ENCODE measurements at regions not wholly inside any gene's neighbourhood (a gene's known extent, or its start where the extent isn't known, plus 50 kb on each side); places are given as distances from the start of the nearest gene placed in this dataset.

GRCh38 chr7:120021085-120021484, 251.9 kb upstream of the KCND2 start:
- H3K9ac ChIP-seq (ENCODE audit: low read depth, low read length) = peak overlapping the region; percentile 15
- H3K9me3 ChIP-seq (replicated peaks; ENCODE audit: low read length) = no peaks in the 10 kb centered on the region
- H3K27me3 ChIP-seq (ENCODE audit: control insufficient read depth, insufficient read depth, low read length) = no peaks in the 10 kb centered on the region
- H3K36me3 ChIP-seq (ENCODE audit: insufficient read depth, low read length) = no peaks in the 10 kb centered on the region
- H3K4me3 ChIP-seq (ENCODE audit: low read length) = no peak overlapping the region
- H3K4me2 ChIP-seq (ENCODE audit: low read length) = peak overlapping the region; percentile 32
- H3K4me1 ChIP-seq (ENCODE audit: control insufficient read depth, insufficient read depth, low read length) = peaks cover 12% of the 10 kb centered on the region

GRCh38 chr7:120023494-120024167, 249.3 kb upstream of the KCND2 start:
- H3K36me3 ChIP-seq (ENCODE audit: insufficient read depth, low read length) = no peaks in the 10 kb centered on the region
- H3K27me3 ChIP-seq (ENCODE audit: control insufficient read depth, insufficient read depth, low read length) = no peaks in the 10 kb centered on the region
- no peak overlapping the region for H3K4me3 ChIP-seq (ENCODE audit: low read length)
- H3K4me1 ChIP-seq (ENCODE audit: control insufficient read depth, insufficient read depth, low read length) = peaks cover 18% of the 10 kb centered on the region
- H3K9ac ChIP-seq (ENCODE audit: low read depth, low read length) = no peak overlapping the region
- H3K9me3 ChIP-seq (replicated peaks; ENCODE audit: low read length) = no peaks in the 10 kb centered on the region
- H3K4me2 ChIP-seq (ENCODE audit: low read length) = no peak overlapping the region

DNA sequence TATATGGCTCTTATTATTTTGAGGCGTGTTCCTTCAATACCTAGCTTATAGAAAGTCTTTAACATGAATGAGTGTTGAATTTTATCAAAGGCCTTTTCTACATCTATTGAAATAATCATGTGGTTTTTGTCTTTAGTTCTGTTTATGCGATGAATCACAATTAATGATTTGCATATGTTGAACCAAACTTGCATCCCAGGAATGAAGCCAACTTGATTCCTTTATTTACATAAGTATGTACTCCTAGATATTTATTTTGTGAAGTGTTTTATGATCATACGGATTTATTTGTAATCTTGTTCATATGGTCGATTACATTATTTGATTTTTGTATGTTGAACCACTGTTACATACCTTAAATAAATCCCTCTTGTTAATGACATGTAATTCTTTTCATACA, 244.3 kb upstream of the KCND2 start:
- H3K9me3 ChIP-seq (replicated peaks; ENCODE audit: low read length) = no peaks in the 10 kb centered on the region
- peaks cover 9% of the 10 kb centered on the region for H3K4me1 ChIP-seq (ENCODE audit: control insufficient read depth, insufficient read depth, low read length)
- H3K4me2 ChIP-seq (ENCODE audit: low read length) = no peak overlapping the region
- H3K27me3 ChIP-seq (ENCODE audit: control insufficient read depth, insufficient read depth, low read length) = no peaks in the 10 kb centered on the region
- H3K36me3 ChIP-seq (ENCODE audit: insufficient read depth, low read length) = no peaks in the 10 kb centered on the region
- no peak overlapping the region for H3K9ac ChIP-seq (ENCODE audit: low read depth, low read length)
- no peak overlapping the region for H3K4me3 ChIP-seq (ENCODE audit: low read length)

GRCh38 chr7:120030876-120031275, 242.1 kb upstream of the KCND2 start:
- Histone ChIP-seq H3K9ac (ENCODE audit: low read depth, low read length) (no peak overlapping the region), H3K4me2 (ENCODE audit: low read length) (no peak overlapping the region), H3K4me1 (ENCODE audit: control insufficient read depth, insufficient read depth, low read length) (peaks cover 9% of the 10 kb centered on the region), H3K36me3 (ENCODE audit: insufficient read depth, low read length) (no peaks in the 10 kb centered on the region), H3K4me3 (ENCODE audit: low read length) (no peak overlapping the region), H3K27me3 (ENCODE audit: control insufficient read depth, insufficient read depth, low read length) (no peaks in the 10 kb centered on the region), H3K9me3 (replicated peaks; ENCODE audit: low read length) (no peaks in the 10 kb centered on the region)

GRCh38 chr7:120033114-120033513, 239.9 kb upstream of the KCND2 start:
- peak overlapping the region; percentile 28 for H3K4me3 ChIP-seq (ENCODE audit: low read length)
- no peaks in the 10 kb centered on the region for H3K9me3 ChIP-seq (replicated peaks; ENCODE audit: low read length)
- no peaks in the 10 kb centered on the region for H3K36me3 ChIP-seq (ENCODE audit: insufficient read depth, low read length)
- H3K27me3 ChIP-seq (ENCODE audit: control insufficient read depth, insufficient read depth, low read length) = no peaks in the 10 kb centered on the region
- peak overlapping the region; percentile 48 for H3K4me2 ChIP-seq (ENCODE audit: low read length)
- H3K9ac ChIP-seq (ENCODE audit: low read depth, low read length) = no peak overlapping the region
- H3K4me1 ChIP-seq (ENCODE audit: control insufficient read depth, insufficient read depth, low read length) = peaks cover 8% of the 10 kb centered on the region

- Histone ChIP-seq H3K4me2 (ENCODE audit: low read length) (no peak overlapping the region), H3K27me3 (ENCODE audit: control insufficient read depth, insufficient read depth, low read length) (no peaks in the 10 kb centered on the region), H3K9ac (ENCODE audit: low read depth, low read length) (no peak overlapping the region), H3K4me3 (ENCODE audit: low read length) (no peak overlapping the region), H3K4me1 (ENCODE audit: control insufficient read depth, insufficient read depth, low read length) (no peaks in the 10 kb centered on the region), H3K36me3 (ENCODE audit: insufficient read depth, low read length) (no peaks in the 10 kb centered on the region), H3K9me3 (replicated peaks; ENCODE audit: low read length) (no peaks in the 10 kb centered on the region)
Observed at GRCh38 chr7:120039138-120039537, 233.8 kb upstream of the KCND2 start.

DNA sequence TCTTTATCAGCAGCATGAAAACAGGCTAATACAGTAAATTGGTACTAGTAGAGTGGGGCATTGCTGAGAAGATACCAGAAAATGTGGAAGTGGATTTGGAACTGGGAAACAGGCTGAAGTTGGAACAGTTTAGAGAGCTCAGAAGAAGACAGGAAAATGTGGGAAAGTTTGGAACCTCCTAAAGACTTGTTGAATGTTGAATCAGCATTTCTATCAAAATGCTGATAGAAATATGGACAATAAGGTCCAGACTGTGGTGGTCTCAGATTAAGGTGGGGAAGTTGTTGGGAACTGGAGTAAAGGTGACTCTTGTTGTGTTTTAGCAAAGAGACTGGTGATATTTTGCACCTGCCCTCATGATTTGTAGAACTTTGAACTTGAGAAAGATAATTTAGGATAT, 231.2 kb upstream of the KCND2 start:
- no peaks in the 10 kb centered on the region for H3K9me3 ChIP-seq (replicated peaks; ENCODE audit: low read length)
- H3K4me2 ChIP-seq (ENCODE audit: low read length) = no peak overlapping the region
- H3K27me3 ChIP-seq (ENCODE audit: control insufficient read depth, insufficient read depth, low read length) = no peaks in the 10 kb centered on the region
- H3K9ac ChIP-seq (ENCODE audit: low read depth, low read length) = no peak overlapping the region
- no peak overlapping the region for H3K4me3 ChIP-seq (ENCODE audit: low read length)
- no peaks in the 10 kb centered on the region for H3K36me3 ChIP-seq (ENCODE audit: insufficient read depth, low read length)
- H3K4me1 ChIP-seq (ENCODE audit: control insufficient read depth, insufficient read depth, low read length) = no peaks in the 10 kb centered on the region

GRCh38 chr7:120043250-120043649, 229.7 kb upstream of the KCND2 start:
- Histone ChIP-seq H3K4me2 (ENCODE audit: low read length) (no peak overlapping the region), H3K27me3 (ENCODE audit: control insufficient read depth, insufficient read depth, low read length) (no peaks in the 10 kb centered on the region), H3K4me3 (ENCODE audit: low read length) (no peak overlapping the region), H3K9ac (ENCODE audit: low read depth, low read length) (no peak overlapping the region), H3K9me3 (replicated peaks; ENCODE audit: low read length) (no peaks in the 10 kb centered on the region), H3K36me3 (ENCODE audit: insufficient read depth, low read length) (no peaks in the 10 kb centered on the region), H3K4me1 (ENCODE audit: control insufficient read depth, insufficient read depth, low read length) (no peaks in the 10 kb centered on the region)

DNA sequence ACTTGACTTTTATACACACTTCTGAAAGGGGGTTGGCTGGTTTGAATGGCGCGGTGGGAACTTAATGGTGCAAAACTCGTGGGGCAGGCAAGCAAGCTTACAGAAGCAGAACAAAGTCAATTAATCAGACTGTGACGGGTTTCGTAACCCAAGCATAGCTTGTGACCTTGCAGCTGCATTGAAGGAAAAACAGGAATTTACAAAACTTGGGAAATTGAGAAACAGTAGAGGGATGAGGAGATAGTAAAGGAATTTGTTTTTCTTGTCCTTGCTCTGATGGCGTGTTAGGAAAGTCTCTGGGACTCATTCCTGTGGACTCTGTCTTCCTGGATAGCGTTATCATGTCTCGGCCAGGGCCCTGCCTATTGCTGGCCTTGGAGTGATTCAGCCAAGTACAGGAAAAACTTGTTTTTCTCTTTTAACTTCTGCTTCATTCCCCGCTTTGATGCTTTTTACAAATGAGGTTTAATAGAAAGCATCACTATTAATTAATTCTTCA, 220.0 kb upstream of the KCND2 start:
- Histone ChIP-seq H3K4me3 (ENCODE audit: low read length) (no peak overlapping the region), H3K4me1 (ENCODE audit: control insufficient read depth, insufficient read depth, low read length) (peaks cover 50% of the 10 kb centered on the region), H3K36me3 (ENCODE audit: insufficient read depth, low read length) (no peaks in the 10 kb centered on the region), H3K27me3 (ENCODE audit: control insufficient read depth, insufficient read depth, low read length) (no peaks in the 10 kb centered on the region), H3K9me3 (replicated peaks; ENCODE audit: low read length) (no peaks in the 10 kb centered on the region), H3K4me2 (ENCODE audit: low read length) (peak overlapping the region; percentile 46), H3K9ac (ENCODE audit: low read depth, low read length) (peak overlapping the region; percentile 77)

GRCh38 chr7:120053390-120053961, 219.5 kb upstream of the KCND2 start:
- H3K9me3 ChIP-seq (replicated peaks; ENCODE audit: low read length) = no peaks in the 10 kb centered on the region

GRCh38 chr7:120054376-120055100, 218.4 kb upstream of the KCND2 start:
- peak overlapping the region; percentile 77 for H3K9ac ChIP-seq (ENCODE audit: low read depth, low read length)
- peak overlapping the region; percentile 33 for H3K4me3 ChIP-seq (ENCODE audit: low read length)
- H3K9me3 ChIP-seq (replicated peaks; ENCODE audit: low read length) = no peaks in the 10 kb centered on the region
- no peaks in the 10 kb centered on the region for H3K36me3 ChIP-seq (ENCODE audit: insufficient read depth, low read length)
- H3K4me2 ChIP-seq (ENCODE audit: low read length) = peak overlapping the region; percentile 22
- H3K4me1 ChIP-seq (ENCODE audit: control insufficient read depth, insufficient read depth, low read length) = peaks cover 50% of the 10 kb centered on the region
- no peaks in the 10 kb centered on the region for H3K27me3 ChIP-seq (ENCODE audit: control insufficient read depth, insufficient read depth, low read length)

More at GRCh38 chr7:120053390-120053961, 219.5 kb upstream of the KCND2 start:
- Histone ChIP-seq H3K9ac (ENCODE audit: low read depth, low read length) (peak overlapping the region; percentile 77), H3K27me3 (ENCODE audit: control insufficient read depth, insufficient read depth, low read length) (no peaks in the 10 kb centered on the region), H3K4me1 (ENCODE audit: control insufficient read depth, insufficient read depth, low read length) (peaks cover 50% of the 10 kb centered on the region), H3K4me3 (ENCODE audit: low read length) (no peak overlapping the region), H3K4me2 (ENCODE audit: low read length) (peak overlapping the region; percentile 46), H3K36me3 (ENCODE audit: insufficient read depth, low read length) (no peaks in the 10 kb centered on the region)
